ENCODE measurements at regions not wholly inside any gene's neighbourhood (a gene's known extent, or its start where the extent isn't known, plus 50 kb on each side); places are given as distances from the start of the nearest gene placed in this dataset.

DNA sequence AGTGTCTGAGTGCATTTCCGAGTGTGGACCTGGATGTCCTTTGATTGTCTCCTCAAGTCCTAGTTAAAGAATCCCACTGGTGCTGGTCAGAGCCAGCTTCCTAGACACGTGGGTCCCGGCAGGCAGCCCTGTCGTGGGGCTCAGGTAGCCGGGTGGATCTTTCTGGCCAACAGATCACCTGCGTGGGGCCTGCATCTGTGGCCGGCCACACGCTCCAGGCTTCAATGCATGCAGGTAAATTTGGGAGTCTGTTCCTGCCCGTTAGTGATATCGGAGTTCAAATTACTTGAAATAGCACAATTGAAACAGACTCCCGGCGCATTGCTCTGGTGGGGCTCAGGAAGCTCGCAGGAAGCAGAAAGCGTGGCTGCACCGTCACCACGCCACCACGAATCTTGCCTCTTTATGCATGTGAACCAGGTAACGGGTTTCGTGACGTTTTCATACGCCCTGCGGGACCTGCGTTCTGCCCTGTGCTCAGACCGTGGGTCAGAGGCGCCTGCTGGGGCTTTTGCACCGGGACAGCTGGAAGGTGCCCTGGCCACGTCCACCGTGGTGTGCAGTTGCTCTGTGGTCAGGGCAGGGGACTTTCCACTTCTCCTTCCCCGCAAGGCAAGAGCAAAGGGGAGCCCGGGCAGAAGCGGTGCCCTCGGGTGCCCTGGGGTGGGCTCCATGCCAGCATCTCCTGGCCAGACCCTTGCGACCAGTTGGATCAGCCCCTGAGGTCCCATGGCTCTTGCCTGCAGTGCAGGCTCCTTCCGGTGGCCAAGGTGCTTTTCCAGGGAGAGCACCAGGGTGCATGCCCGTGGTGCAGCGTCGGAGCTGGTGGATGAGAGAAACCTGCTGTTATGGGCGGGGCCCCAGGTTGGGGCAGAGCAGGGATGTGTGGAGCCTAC is 803.5 kb downstream of the BRD1 start:
- DNase-seq = no peak

DNA sequence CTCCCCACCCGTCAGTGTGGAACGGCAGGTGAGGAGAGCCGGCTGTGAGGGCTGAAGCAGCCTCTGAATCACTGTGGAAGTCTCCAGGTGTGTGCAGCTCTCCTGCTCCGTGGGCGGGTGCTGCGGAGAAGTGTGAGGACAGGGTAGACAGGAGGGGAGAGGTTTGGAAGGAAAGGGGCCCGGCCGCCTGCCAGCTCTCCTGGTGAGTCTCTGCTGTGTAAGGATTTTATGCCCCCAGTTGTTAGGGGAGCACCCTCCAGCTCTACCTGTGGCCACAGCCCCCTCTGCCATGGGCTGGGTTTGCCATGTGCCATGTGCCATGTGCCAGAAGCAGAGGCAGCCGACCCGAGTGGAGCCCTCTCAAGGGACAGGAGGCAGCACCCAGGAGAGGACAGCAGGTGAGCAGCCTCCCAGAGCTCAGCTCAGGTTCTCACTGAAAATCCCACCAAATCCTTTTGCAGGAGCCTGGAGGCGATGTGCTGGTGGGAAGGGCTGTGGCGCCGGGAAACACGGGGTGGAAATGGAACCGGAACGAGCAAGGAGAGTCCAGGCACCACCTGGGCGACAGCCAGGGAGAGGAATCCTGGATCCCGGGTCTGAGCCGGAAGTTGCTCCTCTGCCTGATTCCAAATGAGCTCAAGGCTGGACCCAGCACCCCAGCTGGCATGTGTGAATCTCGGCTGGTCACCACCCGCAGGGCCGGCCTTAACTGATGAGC is 804.4 kb downstream of the BRD1 start:
- no peak for DNase-seq

DNA sequence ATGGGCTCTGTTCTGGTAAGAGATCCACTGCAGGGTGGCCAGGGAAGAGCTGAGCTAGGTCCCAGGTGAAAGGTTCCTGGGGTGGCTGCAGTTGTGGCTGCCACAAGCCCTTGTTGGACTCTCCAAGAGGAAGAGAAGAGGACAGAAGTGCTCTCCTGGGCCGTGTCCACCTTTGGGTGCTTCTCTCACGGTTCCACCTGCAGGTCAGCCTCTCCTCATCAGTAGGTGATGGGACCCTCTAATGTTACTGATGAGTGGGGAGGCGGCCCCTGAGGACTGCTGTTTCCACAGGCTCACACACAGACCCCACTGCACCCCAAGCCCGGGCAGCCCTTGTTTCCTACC is 804.9 kb downstream of the BRD1 start:
- no peak for DNase-seq

DNA sequence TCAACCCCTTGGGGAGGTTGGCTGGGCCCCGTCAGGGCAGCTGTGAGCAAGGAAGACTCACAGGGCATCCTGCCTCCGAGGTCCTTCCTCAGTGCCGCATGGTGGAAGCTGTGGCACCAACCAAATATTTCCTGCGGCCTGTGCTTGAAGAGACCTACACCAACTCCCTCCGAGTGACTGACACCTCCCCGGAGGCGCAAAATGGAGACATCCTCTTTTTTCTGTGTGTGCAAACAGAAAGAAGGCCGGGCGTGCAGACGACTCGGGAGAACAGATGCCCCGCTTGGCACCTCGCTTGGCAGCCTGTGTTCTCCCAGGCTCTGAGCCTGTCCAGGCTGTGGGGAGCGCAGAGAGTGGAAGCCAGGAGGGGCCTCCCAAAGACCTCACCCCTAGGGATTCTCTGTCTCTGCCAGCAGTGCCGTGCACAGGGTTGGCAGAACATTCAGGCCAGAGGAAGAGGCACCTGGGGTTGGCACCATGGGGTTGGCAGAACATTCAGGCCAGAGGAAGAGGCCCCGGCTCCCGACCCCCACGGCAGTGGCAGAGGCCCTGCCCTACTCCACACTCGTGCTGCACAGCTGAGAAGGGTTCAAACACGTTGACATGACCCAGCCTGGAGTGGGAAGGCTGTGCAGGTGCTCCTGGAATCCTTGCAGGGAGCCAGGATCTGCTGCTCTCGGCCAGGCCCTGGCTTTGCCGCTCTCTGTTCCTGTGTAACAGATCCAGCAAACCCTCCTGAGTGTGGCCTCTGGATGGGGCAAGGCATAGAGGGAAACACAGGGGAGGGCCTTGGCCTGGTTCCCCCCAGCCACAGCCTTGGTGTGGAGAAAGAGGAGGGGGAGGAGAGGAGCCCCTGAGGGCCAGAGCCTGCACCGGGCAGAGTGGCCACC is 805.5 kb downstream of the BRD1 start:
- no peak for DNase-seq

DNA sequence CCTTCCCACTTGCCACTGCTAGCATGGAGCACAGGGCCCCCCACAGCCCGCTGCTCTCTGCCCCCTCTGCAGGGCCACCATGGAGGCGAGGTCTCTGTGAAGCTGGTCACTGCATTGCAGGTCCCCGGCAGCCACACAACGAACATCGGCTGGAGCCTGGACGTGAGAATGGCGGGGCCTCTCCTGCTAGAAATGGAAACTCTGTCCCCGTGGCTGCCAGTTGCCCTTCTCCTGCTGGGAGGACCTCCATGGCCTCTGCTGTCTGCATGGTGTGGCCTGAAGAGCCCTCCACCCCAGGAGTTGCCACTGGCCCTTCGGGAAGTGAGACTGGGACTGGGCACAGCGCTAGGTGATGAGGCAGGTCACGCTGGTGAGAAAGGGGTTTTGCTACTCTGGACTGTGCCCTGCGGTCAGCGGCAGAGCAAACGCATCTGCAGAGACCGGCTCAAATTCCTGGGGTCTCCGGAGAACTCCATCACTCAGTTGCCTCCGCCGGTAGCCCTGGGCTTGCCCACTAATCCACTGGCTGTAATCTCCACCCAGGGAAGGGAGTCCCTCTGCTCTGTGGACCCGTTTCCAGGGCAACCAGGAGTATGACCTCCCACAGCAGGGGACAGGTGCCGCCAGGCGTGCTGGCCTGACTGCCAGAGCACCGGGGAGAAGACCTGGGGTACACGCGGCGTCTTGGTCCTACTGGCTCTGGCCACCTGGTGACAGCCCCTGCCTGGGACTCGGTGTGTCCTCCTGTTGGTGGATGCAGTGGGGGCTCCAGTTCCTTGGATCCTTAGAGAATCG is 806.3 kb downstream of the BRD1 start:
- no peak for DNase-seq

DNA sequence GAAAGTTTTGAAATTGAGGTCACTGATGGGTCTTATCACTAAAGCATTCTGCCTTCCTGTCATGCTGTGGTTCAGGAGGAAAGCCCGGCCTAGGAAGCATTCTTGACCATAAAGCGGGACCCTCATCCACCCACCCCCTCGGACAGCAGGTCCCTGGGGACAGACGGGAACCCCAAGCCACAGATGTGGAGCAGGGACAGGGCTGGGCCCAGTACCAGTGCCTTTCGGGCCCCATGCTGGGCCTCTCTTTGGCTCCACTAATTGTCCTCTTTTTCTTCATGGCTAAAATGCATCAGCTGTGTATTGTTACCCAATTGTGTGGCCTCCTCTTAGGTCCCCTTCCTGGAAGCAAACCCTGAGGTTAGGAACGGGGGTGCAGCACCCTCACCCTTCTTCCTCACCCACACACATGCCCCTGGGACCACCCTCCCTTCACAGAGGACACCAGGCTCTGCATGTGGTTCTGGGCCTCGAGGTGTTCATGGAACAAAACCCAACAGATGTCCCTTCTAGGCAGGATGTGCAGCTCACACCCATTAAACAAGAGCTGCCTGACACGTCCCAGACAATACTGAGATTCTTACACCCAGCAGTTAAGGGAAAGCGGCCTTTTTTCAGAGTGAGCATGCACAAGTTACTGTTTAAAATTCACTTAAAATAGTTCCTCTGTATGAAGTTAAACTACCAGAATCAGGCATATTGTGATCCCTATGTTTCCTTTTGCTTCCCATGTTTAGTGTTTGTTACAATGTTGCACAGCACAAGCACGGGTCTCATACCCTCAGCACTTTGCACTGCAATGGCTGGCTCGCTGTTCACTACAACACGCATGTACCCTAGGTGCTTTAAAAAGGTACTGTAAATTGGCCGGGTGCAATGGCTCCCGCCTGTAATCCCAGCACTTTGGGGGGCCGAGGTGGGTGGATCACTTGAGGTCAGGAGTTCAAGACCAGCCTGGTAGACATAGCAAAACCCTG is 807.6 kb downstream of the BRD1 start:
- no peak for DNase-seq

DNA sequence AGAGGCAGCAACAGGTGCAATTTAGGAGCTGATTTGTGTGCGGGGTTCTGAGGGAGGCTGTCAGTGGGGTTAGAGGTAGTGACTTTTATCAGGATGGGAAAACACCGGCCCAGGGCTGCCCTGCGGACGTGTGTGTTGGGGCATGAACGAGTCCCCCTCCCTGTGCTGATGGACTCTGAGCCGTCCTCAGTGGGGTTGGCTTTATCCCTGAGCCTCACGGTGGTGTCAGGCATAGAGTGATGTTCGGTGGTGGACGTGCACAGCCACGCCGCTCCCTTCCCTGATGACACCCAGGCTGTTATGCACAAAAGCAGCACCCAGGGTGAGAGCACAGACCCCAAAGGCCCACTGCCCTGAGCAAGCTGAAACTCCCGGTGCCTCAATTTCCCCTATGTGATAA is 809.1 kb downstream of the BRD1 start:
- no peak for DNase-seq

DNA sequence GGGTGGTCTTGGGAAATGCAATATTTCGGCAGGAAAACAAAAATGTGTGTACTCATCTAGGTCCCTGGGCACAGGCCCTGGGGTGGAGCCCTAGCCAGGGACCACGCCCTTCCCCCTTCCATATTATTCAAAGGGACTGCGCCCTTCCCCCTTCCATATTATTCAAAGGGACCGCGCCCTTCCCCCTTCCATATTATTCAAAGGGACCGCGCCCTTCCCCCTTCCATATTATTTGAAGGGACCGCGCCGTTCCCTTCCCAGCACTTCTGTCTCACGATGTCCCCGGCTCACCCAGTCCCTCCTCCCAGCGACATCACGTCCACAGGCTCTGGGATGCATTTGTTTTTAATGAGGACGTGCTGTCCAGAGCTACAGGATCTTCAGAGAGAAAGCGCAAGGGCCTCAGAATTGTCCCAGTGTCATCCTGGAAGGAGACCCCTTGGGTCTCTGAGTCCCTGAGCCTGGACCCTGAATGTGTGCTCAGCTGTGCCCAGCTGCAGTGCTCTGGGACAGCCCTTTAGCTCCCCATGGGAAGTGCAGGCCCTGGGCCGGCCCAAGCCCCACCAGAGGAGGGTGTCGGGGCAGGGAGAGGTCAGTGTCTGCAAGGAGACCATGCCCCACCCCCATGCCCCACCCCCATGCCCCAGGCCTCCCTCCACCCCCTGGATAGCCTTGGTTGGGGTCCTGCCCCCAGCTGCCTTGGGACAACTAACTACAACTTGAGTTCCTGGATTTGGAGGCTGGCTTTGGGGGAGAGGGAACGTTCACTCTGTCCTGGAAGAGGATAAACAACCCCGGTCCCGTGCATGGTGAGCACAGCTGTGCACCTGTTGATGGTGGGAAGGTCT is 810.0 kb downstream of the BRD1 start:
- no peak for DNase-seq

DNA sequence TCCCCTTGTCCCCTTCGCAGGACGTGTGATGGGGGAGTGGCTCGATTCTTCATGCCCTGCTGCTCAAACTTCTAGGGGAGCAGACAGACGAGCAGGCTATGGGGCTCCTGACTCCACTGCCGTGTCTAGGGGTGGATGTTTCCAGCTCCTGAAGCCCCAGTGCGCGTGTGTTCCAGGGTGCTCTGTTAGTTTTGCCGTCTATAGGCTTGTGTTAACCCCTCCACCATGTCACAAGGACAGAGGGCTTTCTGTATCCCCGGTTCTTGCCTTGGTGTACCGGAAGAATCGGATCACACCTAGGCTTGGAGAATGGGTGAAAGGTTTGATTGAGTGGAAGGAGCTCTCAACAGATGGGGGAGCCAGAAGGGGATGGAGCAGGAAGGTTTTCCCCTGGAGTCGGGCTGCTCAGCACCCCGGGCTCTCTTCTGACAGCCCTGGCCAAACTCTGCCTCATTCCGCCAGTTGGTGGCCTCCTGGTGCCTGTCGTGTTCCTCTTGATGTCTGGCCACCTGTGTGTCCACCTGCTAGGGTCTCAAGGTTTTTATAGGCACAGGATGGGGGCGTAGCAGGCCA is 810.7 kb downstream of the BRD1 start:
- DNase-seq = no peak

DNA sequence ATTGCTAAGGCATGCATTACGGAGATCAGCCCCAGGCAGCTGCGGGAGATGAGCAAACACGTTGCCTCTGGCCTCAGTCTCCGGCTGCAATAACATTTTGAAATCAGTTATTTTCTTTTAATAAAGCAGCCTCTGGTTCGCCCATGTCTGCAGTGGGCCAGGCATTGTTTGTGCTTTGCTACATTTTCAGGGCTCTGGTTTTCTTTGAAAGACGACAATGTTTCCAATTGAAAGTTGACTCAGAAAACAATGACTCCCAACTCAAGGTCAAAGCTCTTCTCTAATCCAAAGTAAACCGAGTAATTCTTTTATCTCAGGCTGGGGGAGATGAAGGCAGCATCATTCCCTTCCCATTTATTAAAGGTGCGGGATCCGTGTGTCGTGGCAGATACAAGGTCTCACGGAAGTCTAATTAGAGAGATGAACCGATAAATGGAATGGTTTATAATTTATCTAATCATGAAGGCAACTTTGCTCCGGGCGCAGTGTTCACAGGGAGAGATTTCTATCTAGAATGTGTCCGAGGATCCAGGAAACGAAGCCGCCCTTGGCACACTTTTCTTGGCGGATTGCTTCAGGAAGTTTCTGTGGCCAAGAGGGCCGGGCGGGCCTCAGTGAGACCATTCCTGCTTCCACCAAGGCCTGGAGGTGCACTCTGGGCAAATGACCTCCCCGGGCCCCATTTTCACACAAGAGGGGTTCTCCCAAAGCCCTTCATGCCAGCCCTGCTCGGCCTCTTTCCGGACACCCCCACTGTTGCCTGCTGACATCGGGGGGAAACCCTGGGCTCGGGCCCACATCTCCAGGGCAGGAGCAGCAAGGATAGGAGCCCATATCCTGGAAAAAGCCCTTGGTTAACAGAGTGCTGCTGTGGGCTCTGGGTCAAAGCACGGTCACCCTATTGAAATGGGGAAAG is 811.4 kb downstream of the BRD1 start:
- DNase-seq = no peak

DNA sequence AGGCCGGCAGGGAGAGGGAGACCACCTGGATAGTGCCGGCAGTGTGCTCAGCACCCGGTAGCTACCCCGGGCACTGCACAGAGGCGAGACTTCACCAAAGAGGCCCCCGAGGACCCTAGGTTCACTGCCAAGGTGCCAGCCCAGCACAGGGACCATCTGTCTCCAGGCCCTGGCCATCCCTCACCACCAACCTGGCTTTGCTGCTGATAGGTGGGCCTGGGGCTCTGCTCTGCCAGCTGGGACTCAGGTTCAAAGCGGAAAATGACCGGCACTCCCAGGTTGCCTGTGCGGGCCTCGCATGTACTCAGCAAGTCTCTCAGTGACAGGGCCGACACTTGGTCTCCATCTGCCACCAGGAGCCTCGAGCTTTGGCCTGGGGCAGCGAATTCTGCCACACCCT is 812.2 kb downstream of the BRD1 start:
- no peak for DNase-seq

DNA sequence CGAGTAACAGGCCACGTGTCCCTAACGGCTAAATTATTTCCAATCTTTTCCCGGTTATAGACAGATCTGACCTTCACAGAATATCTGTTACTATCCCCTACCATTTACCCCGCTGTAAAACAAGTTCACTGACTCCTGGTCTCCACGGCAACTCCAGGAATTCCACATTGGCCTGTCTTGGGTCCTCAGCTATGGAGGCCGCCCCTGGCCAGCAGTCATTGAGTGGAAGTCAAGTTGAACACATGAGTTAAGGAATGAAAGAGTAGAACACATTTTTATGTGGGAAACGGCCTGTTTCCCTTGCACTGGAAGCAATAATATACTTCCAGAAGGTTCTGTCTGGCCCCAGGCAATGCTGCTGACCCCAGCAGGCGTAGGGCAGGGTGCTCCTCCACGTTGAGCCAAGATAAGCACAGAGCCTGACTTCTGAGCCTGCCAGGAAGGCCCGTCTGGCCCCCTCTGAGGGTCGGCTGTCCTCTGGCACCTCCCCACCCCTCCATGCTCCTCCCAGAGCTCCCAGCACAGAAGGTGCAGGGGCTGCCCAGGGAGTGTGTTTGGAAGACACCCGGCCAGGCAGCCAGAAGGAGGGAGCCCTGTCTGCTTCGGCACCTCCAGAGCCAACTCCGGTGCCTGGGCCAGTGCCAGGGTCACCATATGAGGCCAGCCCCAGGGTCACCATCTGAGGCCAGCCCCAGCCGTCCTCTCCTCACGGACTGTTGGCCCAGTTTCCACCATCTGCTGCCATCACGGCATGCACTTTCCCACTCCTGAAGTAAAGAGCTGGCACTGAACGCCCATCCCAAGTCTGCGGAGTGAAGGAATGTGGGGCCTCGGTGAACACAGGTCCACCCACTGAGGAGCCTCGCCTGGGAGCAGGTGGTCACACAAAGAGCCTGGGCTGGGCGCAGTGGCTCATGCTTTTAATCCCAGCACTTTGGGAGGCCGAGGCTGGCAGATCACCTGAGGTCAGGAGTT is 813.2 kb downstream of the BRD1 start:
- no peak for DNase-seq

DNA sequence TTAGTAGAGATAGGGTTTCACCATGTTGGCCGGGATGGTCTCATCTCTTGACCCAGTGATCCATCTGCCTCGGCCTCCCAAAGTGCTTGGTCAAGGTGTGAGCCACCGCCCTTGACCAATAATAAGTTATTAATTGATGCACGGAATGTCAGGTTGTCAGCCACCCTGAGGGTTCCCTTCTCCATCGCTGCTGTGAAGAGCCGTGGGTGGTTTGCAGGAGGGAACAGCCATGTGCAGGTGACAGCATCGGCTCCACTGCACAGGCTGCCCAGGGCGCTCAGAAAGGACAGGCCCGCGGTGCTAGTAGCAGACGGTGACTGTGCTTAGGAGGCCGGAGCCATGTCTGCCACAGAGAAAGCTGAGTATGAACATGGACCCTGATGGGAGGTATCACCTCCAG is 814.0 kb downstream of the BRD1 start:
- no peak for DNase-seq

DNA sequence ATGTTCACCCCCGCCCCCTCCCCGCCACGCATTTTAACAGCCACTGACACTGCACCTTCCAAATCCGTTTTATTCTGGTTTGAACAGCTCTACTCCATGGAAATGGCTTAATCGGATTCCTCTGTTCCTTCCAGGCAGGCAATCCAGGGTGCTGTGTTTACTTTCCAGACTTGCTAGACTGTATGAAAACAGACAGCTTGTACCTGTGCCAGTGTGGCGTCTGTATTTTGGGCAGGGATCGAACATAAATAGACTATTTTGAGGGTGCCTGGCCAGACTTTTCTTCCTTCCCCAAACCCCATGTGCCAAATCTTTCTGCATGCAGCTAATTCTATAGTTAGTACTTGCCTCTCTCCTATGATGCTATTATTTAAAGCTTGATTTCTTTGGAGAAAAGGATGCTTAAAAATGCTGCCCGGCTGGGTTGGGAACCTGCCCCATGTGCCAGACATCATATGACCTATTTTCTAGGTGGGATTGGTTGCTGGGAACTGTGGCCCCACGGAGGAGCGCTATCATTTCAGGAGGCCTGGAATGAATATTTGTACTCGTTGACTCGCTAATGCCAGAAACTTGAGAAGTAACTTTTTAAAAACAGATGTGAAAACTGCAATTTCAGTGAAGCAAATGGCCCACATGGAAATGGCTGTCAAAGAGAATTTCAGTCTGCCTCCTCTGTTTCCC is 814.8 kb downstream of the BRD1 start:
- no peak for DNase-seq

DNA sequence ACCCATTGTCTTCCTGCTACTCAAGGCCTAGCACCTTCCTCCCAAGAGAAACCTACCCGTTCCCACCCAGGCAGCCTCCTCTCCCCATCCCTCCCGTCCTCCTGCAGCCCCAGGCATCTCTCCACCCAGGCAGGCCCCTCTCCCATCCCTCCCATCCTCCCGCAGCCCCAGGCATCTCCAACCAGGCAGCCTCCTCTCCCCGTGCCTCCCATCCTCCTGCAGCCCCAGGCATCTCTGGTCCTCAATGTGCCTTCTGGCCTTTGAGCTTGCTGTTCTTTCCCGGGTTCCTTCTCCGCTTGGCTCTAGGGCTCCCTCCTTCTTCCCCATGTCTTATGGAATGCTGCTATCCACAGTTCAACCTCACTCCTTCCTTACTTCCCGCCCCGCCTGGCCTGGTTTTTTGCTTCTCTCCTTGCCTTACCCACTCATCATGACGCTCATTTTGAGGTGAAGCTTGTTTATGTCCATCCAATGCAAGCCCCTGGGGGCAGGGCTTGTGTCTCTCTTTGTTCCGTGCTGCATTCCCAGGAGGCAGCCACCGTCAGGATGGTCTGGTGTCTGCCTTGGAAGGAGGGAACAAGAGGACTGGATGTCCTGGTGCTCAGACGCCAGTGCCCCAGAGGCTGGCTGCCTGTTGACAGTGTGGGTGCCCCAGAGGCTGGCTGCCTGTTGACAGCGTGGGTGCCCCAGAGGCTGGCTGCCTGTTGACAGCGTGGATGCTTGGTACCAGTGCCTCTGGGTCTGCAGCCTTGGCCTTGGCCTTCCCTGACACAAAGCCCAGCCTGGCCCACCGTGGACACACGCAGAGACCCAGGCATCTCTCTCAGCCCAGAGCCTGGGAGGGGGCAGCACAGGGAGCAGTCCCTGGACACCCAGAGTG is 815.7 kb downstream of the BRD1 start:
- DNase-seq = no peak

DNA sequence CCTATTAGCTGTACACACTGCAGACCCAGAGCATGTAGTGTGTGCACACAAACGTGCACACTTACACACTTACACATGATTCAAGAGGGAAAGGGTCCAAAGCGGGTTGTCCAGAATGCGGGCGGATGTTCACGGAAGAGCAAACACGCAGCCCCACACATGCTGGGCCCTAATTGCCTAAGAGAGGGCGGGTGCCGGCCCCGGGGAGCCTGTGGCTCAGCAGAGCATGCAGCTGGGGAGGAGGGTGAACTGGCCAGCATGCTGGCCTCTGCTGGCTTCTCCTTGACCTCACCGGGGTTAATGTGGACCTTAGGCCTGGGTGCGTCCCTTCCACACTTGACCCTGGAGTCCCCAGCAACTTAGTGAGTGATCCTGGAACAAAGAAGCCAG is 816.3 kb downstream of the BRD1 start:
- DNase-seq = no peak
